HepG2 (cell line): ENCODE measurements at regions not wholly inside any gene's neighbourhood (a gene's known extent, or its start where the extent isn't known, plus 50 kb on each side); places are given as distances from the start of the nearest gene placed in this dataset.

Source experiments
- NFKB2 ChIP-seq: sonication (generic); formaldehyde crosslinking; IDR thresholded peaks from 2 replicates; pipeline ENCODE4 v1.4.0; 2020; ENCODE audit warnings: missing genetic modification reagents, borderline replicate concordance
- SP5 ChIP-seq: IDR thresholded peaks from 2 replicates; pipeline ENCODE4 v1.6.1; 2016; ENCODE audit warnings: low read depth, borderline replicate concordance
- ZNF142 ChIP-seq: sonication (generic); formaldehyde crosslinking; IDR thresholded peaks from 2 replicates; pipeline ENCODE4 v1.4.0; 2020; ENCODE audit warnings: missing genetic modification reagents
- ZNF317 ChIP-seq: sonication (generic); formaldehyde crosslinking; IDR thresholded peaks from 2 replicates; pipeline ENCODE4 v1.5.0; 2020; ENCODE audit warnings: mild to moderate bottlenecking, missing genetic modification reagents
- ZNF660 ChIP-seq: sonication (generic); formaldehyde crosslinking; IDR thresholded peaks from 2 replicates; pipeline ENCODE4 v1.5.1; 2020; ENCODE audit warnings: mild to moderate bottlenecking, low read depth, missing genetic modification reagents, borderline replicate concordance

GRCh38 chr13:33349288-33349985, 63.9 kb upstream of the STARD13 start (continued):
- TF ChIP-seq ZNF142 (CRISPR knock-in tag) (no peak), SP5 (CRISPR knock-in tag) (no peak), ZNF317 (CRISPR knock-in tag) (no peak), ZNF660 (CRISPR knock-in tag) (no peak), NFKB2 (CRISPR knock-in tag) (no peak)
